Stimulated activated CD4-positive, alpha-beta T cell treated with anti-CD3 and anti-CD28 coated beads, Interleukin-12 subunit alpha, Interleukin-12 subunit beta, amount 100 ng/mL, for 4 hours (primary cell): ENCODE measurements at regions not wholly inside any gene's neighbourhood (a gene's known extent, or its start where the extent isn't known, plus 50 kb on each side); places are given as distances from the start of the nearest gene placed in this dataset.

Experiments used
- DNase-seq: peaks from one replicate; pipeline ENCODE4 v3.0.0-alpha.2; 2020

DNA sequence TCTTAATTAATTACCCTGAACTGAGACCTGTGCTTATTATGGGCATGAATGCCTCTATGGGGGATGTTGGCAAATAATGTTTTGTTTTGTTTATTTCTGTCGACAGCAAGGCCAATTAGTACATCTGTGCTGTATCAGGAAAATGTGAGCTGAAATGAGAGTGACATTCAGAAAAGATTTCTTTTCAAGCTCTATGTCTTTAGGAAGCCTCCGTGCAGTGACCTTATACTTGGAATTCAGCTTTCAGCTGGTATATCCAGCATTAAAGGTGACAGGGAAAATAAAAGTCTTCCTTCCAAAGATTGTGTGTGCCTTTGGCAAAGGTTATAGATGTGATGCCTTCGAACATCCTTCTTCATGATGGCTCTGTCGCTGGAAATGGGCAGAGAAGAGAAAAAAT, 1061.1 kb downstream of the SORCS3 start:
- DNase-seq = no peak

- DNase-seq = no peak
These were observed 1059.1 kb downstream of the SORCS3 start for GRCh38 chr10:105700218-105700617.

DNA sequence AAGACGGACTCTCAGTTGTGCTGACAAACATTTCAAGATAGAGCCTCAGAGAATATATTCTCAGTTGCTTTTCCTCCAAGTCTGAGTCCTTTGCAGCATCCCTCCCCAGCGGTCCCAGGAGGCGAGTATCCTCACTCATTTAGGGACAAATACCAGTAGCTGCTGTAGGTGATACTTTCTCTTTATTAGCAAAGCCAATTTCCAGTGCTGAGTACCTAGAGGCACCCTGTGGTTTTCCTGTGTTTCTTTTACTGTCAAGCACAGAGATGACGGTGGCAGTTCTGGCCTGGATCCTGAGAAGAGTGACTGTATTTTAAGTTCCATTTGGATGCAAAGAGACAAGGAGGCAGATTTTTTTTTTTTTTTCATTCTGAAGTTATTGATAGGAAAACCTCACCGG, 1058.4 kb downstream of the SORCS3 start:
- no peak for DNase-seq

GRCh38 chr10:105698592-105698991, 1057.5 kb downstream of the SORCS3 start:
- DNase-seq = no peak

GRCh38 chr10:105697290-105697780, 1056.2 kb downstream of the SORCS3 start:
- no peak for DNase-seq

GRCh38 chr10:105691811-105692210, 1050.7 kb downstream of the SORCS3 start:
- DNase-seq = no peak

- DNase-seq = no peak
These were observed 1041.8 kb downstream of the SORCS3 start for GRCh38 chr10:105682911-105683310.

DNA sequence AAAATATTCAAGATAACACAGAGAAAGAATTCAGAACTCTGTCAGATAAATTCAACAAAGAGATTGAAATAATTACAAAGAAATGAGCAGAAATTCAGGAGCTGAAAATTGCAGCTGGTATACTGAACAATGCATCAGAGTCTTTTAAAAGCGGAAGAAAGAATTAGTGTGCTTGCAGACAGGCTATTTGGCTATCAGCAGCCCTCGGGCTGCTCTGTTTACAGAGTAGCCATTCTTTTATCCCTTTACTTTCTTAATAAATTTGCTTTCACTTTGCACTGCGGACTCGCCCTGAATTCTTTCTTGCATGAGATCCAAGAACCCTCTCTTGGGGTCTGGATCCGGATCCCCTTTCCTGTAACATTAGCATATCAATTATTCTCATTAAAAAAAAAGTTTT, 1040.0 kb downstream of the SORCS3 start:
- no peak for DNase-seq

GRCh38 chr10:105679781-105680180, 1038.7 kb downstream of the SORCS3 start:
- DNase-seq = no peak

DNA sequence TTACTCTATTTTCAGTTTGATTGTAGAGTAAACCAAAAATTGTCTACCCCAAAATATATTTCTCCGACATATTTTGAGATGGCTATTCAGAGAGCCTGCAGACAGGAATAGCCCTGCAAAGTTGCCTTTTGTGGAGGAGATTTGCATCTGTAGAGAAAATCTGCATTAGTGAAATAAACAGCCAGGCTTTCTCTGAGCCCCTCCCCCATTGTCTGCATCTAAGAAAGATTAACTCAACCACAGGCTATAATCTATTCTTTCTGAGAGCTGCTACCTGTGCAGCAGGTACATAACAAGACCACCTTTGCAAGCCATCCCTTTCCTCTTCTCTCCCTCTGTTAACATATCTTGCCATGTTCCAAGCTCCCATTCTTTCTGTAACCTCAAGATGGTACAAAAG, 1034.2 kb downstream of the SORCS3 start:
- no peak for DNase-seq

GRCh38 chr10:105674448-105674847, 1033.4 kb downstream of the SORCS3 start:
- DNase-seq = no peak

DNA sequence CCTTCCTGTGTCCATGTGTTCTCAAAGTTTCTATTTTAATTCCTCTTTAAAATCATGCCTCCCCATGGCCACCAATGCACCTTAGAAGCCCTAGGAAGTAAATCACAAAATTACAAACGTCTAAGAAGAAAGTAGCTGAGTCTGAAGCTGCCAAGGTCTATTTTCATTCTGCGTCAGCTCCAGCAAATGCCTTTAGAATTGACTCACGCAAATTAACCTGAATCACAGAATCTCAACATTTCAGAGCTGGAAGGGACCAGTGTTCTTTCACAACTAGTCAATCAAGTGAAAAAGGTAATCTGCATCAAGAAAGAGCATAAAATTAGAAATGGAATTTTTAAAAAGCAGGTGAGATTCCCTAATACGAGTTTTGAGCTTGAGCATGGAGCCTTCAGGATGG, 1017.6 kb downstream of the SORCS3 start:
- no peak for DNase-seq

DNA sequence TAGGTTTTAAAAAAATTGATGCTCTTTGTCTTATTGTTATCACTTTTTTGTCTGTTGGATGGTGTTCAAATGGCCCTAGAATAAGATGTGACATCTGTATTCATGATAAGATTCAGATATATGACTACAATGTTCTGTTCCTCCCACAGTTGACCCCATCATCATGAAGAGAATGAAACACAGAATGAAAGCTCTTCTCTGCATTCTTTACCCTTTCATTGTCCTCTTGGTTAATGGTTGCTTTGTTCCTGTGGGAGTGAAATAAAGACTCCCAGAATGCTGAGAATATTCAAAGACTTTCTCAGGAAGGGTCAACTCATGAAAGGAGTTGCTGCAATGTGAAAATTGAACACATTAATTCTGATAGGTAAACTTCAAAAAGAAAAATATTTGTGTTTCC, 1015.8 kb downstream of the SORCS3 start:
- no peak for DNase-seq

DNA sequence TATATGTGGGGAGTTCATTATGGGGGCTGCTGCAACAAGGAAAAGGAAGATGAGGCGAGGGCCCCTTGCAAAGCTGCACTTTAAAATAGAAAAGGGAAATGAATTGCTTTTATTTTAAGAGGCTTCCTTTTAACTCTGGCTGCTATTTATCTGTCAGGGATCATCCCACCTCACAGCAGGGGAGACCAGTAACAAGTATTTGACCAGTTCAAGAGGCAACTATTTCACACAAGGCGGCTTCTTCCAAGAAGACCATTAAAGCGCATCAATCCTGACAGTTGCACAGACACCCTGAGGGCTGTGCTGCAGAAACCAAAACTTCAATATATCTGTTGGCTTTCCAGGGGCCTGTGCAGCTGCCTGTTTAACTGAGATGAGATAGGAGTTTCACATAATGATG, 1009.2 kb downstream of the SORCS3 start:
- no peak for DNase-seq

DNA sequence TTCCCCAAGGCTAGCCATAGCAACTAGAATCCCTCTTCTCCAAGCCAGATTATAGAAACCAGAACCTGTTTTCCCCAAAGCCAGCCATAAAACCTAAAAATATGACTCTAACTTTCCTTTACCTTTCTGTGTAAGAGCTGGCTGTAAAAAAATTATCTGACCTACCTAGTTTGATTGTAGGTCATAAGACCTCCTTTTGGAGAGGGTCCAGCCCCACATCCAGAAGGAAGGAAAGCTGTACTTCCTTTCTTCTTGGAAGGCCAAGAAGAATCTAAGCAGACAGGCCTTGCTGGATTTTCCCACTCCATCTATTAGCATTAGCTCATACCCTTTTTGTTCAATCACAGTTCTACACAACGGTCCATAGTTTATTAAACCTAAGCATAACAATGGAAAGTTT, 1006.3 kb downstream of the SORCS3 start:
- DNase-seq = no peak

DNA sequence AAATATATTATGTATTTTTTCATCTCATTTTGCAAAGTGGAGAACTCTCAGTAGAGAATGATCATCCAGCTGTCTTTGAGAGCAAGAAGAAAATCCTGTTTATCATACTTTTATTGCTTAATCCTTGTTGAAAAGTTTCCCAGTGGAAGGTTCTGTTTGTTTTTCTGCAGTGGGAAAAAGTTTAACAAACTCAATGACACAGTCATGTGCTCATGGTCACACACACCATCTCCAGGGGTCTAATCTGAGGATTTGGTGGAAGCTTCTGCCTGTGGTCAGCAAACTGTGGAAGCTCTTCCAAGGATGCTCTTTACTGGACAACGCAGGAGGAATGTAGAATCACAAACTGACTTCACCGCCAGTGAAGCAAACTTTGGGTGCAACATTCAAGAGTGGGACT, 1003.9 kb downstream of the SORCS3 start:
- no peak for DNase-seq

DNA sequence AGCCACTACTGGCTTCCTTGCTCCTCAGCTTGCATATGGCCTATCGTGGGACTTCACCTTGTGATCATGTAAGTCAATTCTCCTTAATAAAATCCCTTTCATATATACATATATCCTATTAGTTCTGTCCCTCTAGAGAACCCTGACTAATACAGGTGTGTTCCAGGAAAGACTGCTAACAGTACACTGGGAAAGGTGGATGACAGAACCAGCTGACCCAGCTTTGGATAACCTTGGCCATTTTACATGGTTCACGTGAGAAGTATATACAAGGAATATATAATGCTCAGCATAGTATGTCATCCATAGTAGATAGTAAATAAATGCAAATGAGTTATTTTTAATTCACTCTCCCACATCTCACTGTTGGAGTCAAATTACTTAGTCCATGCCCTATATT, 1003.5 kb downstream of the SORCS3 start:
- no peak for DNase-seq

GRCh38 chr10:105644091-105644490, 1003.0 kb downstream of the SORCS3 start:
- DNase-seq = no peak

- no peak for DNase-seq
These were observed 1002.6 kb downstream of the SORCS3 start for GRCh38 chr10:105643660-105644059.

DNA sequence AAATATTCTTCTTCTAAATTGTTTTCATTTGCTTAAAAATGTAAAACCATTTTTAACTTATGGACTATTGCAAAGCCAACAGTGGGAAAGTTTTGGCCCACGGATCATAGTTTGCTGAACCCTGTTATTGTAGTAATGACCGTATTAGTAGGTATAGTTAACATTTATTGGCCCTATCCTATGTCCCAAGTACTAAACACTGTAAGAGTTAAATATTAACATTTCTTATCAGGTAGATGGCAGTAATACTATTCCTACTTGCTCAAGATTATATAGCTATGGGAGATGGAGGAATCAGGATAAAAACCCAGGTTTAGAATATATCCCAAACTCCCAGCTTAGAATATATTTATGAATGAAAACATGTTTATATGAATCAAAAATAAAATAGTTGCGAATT, 993.2 kb downstream of the SORCS3 start:
- DNase-seq = no peak

DNA sequence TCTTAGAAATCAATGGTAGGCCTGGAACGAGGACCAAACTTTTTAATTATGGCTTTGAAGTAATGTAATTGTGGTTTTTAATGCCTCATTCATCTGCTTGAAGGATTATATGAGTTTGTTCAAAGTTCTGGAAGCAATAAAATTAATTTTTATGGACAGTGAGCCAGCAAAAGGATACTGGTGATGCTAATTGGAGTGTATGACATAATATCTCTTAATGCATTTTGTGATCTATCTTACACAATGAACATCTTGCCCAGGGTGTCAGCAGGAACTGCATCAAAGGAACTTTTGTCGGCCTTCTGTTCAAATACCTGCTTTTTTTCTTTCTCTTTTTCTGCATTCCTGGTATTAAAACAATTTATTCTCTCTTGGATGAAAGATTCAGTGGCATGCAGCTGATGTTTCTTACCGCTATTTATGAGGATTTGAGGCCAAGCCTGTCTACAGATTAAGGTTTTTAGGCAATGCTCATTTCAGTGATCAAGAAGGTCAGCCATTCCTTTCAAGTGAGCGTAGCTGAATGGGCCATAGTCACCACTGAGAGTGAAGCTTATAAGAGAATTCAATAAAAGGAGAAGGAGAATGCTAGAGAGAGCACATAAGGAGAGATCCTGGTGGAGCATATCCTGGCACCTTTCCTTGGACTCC, 974.8 kb downstream of the SORCS3 start:
- DNase-seq = no peak

DNA sequence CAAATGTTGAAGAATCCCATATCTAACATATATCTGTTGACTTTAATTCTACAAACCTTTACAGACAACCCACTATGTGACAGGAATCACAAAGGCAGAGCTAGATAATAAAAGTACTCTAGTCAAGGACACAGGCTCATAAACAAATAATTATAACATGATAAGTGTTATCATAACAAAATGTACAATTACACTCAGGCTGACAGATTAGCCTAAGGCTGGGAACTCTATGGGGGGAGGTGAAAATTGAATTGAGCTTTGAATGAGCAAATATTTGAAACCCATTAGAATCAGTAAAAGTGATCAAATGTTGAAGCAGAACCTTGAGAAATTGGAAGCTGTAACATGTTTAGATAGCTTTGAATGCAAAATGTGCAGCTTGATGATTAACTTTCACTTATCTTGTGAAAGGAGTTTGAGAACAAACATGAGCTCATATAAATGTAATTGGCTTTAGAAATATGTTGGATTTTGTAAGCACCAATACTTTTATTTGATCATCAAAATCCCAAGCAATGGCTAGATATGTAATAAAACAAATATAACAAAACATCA, 970.2 kb downstream of the SORCS3 start:
- DNase-seq = no peak

DNA sequence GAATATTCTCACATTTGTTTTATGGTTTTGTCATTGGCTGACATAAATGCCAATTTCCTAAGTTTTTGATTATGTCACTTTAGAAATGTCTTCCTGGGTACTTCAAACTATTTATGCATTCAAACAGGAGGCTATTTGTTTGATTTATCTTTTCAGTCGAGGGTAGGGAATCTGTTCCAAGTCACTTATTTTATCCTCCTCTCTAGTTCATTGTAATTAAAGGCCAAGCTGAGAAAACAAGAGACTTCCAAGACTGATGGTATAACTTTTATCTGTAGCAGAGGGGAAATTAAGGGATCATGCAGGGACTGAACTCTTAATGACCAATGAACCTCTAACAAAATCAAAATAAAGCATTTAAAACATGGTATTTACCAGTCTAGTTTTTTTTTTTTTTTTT, 968.4 kb downstream of the SORCS3 start:
- DNase-seq = no peak

- no peak for DNase-seq
These were observed 964.8 kb downstream of the SORCS3 start for GRCh38 chr10:105605918-105606317.

- no peak for DNase-seq
These were observed 964.0 kb downstream of the SORCS3 start for GRCh38 chr10:105605104-105605503.
